Parathyroid adenoma (tissue), 2 donors: ENCODE measurements at regions not wholly inside any gene's neighbourhood (a gene's known extent, or its start where the extent isn't known, plus 50 kb on each side); places are given as distances from the start of the nearest gene placed in this dataset.
A peak's percentile ranks its signal among the peaks of the same experiment; 100 is the strongest.

Experiments used
- H2AFZ ChIP-seq: fragments of 300-600 bp; sonication (generic); one replicate; pipeline ENCODE4 v1.7.0; 2017; ENCODE audit warnings: antibody characterized with exemption, mild to moderate bottlenecking
- H3K27ac ChIP-seq: fragments of 300-600 bp; sonication (generic); one replicate; pipeline ENCODE4 v1.7.0; 2017
- H3K27me3 ChIP-seq: fragments of 300-600 bp; sonication (generic); one replicate; pipeline ENCODE4 v1.7.0; 2017; ENCODE audit warnings: low read length; ENCODE audit not compliant: control insufficient read depth, insufficient read depth
- H3K36me3 ChIP-seq: fragments of 300-600 bp; sonication (generic); one replicate; pipeline ENCODE4 v1.7.0; 2017; ENCODE audit warnings: low read length; ENCODE audit not compliant: control insufficient read depth, insufficient read depth
- H3K4me1 ChIP-seq: fragments of 300-600 bp; sonication (generic); one replicate; pipeline ENCODE4 v1.7.0; 2017; ENCODE audit warnings: control low read depth
- H3K4me2 ChIP-seq: fragments of 300-600 bp; sonication (generic); one replicate; pipeline ENCODE4 v1.7.0; 2017; ENCODE audit warnings: low read length
- H3K4me3 ChIP-seq: fragments of 300-600 bp; sonication (generic); one replicate; pipeline ENCODE4 v1.7.0; 2017; ENCODE audit warnings: low read depth, low read length
- H3K79me2 ChIP-seq: fragments of 300-600 bp; sonication (generic); one replicate; pipeline ENCODE4 v1.7.0; 2017; ENCODE audit warnings: control low read depth
- H3K9ac ChIP-seq: fragments of 300-600 bp; sonication (generic); one replicate; pipeline ENCODE4 v1.7.0; 2017; ENCODE audit warnings: mild to moderate bottlenecking
- H3K9me3 ChIP-seq: fragments of 300-600 bp; sonication (generic); one replicate; pipeline ENCODE4 v1.7.0; 2017; ENCODE audit warnings: low read length; ENCODE audit not compliant: control insufficient read depth
- CTCF ChIP-seq: fragments of 300-600 bp; sonication (generic); IDR thresholded peaks from one replicate; pipeline ENCODE4 v1.7.0; 2017; ENCODE audit warnings: antibody characterized with exemption, mild to moderate bottlenecking
- donor health status: primary hyperparathyroidism.

- Histone ChIP-seq H3K9me3 (no peaks in the 10 kb centered on the region), H3K27ac (no peak overlapping the region), H3K27me3 (no peaks in the 10 kb centered on the region), H3K79me2 (no peaks in the 10 kb centered on the region), H3K36me3 (no peaks in the 10 kb centered on the region), H3K4me3 (no peak overlapping the region), H3K9ac (no peak overlapping the region), H2AFZ (no peak overlapping the region), H3K4me2 (no peak overlapping the region), H3K4me1 (no peaks in the 10 kb centered on the region)
- no peak for TF ChIP-seq CTCF
Measured at GRCh38 chr6:149127212-149127611, 190.3 kb upstream of the TAB2 start.

GRCh38 chr6:149128489-149129145, 188.9 kb upstream of the TAB2 start:
- Histone ChIP-seq H3K4me2 (no peak overlapping the region), H3K9me3 (no peaks in the 10 kb centered on the region), H3K9ac (no peak overlapping the region), H3K4me1 (no peaks in the 10 kb centered on the region), H3K27ac (no peak overlapping the region), H2AFZ (peak overlapping the region; percentile 57), H3K27me3 (no peaks in the 10 kb centered on the region), H3K4me3 (no peak overlapping the region), H3K36me3 (no peaks in the 10 kb centered on the region), H3K79me2 (no peaks in the 10 kb centered on the region)
- TF ChIP-seq CTCF: no peak

- Histone ChIP-seq H3K79me2 (no peaks in the 10 kb centered on the region), H3K27me3 (no peaks in the 10 kb centered on the region), H3K4me2 (no peak overlapping the region), H3K9ac (no peak overlapping the region), H3K9me3 (no peaks in the 10 kb centered on the region), H3K27ac (no peak overlapping the region), H3K36me3 (no peaks in the 10 kb centered on the region), H3K4me3 (no peak overlapping the region), H3K4me1 (no peaks in the 10 kb centered on the region), H2AFZ (no peak overlapping the region)
- TF ChIP-seq CTCF: no peak
Measured at GRCh38 chr6:149129371-149130077, 188.0 kb upstream of the TAB2 start.

DNA sequence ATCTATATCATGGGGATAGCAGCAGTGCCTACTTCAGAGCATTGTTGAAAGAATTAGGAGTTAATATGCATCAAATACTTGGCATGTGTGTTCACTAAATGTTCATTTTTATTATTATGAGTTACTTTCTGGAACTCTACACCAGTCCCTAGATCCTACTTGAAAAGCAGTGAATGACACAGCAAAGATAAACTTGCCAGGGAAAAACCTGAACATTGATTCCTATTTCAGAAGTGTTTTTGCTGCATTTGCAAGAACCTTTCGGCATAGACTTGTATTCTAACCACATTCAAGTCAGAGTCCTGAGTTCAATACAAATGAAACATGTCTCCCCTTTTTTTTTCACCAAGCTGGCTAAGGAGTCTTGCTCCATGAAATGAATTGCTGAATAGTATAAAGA, 187.4 kb upstream of the TAB2 start:
- Histone ChIP-seq H3K4me2 (no peak overlapping the region), H2AFZ (no peak overlapping the region), H3K36me3 (no peaks in the 10 kb centered on the region), H3K79me2 (no peaks in the 10 kb centered on the region), H3K27me3 (no peaks in the 10 kb centered on the region), H3K4me1 (no peaks in the 10 kb centered on the region), H3K9ac (no peak overlapping the region), H3K9me3 (no peaks in the 10 kb centered on the region), H3K4me3 (no peak overlapping the region), H3K27ac (no peak overlapping the region)
- TF ChIP-seq CTCF: no peak

DNA sequence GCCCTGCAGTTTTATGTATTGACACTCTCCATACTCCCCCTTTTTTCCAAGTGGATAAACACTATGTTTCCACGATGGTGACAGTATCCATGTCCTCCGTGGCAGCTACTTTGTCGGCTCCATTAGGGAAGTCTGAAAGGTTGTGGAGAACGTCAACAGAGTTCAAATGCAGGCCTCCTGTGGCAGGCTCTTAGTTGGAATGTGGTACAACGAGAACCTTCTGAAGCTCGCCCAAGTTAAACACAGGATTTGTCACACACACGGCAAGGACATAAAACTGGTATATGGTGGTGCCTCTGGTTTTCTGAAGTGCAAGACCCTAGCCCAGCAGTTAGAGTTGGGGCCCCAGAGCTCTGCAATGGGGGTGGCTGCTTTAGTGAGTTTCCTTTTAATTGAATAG, 187.0 kb upstream of the TAB2 start:
- Histone ChIP-seq H3K36me3 (no peaks in the 10 kb centered on the region), H3K79me2 (no peaks in the 10 kb centered on the region), H3K27me3 (no peaks in the 10 kb centered on the region), H3K4me2 (no peak overlapping the region), H3K4me3 (no peak overlapping the region), H2AFZ (no peak overlapping the region), H3K9ac (no peak overlapping the region), H3K9me3 (no peaks in the 10 kb centered on the region), H3K4me1 (no peaks in the 10 kb centered on the region), H3K27ac (no peak overlapping the region)
- no peak for TF ChIP-seq CTCF
